ENCODE measurements at regions not wholly inside any gene's neighbourhood (a gene's known extent, or its start where the extent isn't known, plus 50 kb on each side); places are given as distances from the start of the nearest gene placed in this dataset.

DNA sequence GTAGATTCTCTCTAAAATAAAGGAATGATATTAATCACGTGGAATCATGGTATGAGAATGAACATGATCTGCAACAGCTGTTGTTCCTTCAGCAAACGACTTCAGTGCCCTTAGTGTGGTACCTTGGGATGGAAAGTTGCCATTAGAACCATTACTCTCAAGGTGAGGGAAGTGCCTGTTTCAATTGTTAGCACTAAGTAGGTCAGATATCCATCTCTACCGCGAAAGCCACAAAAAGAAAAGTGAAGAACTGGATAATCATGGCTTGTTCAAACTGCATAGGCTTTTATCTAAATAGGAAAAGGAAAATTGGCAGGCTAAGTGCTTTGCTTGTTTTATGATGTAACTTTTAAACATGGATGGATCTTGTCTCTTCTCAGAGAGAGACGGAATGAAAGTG is 380.7 kb downstream of the MRPS30 start:
- no peak for TF ChIP-seq EZH2phosphoT487 (IDR thresholded peaks at IDR 0.05; ENCODE audit: borderline replicate concordance, low read length)
- TF ChIP-seq, protein P1, sequence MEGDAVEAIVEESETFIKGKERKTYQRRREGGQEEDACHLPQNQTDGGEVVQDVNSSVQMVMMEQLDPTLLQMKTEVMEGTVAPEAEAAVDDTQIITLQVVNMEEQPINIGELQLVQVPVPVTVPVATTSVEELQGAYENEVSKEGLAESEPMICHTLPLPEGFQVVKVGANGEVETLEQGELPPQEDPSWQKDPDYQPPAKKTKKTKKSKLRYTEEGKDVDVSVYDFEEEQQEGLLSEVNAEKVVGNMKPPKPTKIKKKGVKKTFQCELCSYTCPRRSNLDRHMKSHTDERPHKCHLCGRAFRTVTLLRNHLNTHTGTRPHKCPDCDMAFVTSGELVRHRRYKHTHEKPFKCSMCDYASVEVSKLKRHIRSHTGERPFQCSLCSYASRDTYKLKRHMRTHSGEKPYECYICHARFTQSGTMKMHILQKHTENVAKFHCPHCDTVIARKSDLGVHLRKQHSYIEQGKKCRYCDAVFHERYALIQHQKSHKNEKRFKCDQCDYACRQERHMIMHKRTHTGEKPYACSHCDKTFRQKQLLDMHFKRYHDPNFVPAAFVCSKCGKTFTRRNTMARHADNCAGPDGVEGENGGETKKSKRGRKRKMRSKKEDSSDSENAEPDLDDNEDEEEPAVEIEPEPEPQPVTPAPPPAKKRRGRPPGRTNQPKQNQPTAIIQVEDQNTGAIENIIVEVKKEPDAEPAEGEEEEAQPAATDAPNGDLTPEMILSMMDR (IDR thresholded peaks at IDR 0.05; ENCODE audit: low read depth, low read length, poor library complexity, severe bottlenecking), result no peak
